ENCODE measurements at regions not wholly inside any gene's neighbourhood (a gene's known extent, or its start where the extent isn't known, plus 50 kb on each side); places are given as distances from the start of the nearest gene placed in this dataset.

- Histone ChIP-seq H3K36me3 (ENCODE audit: control insufficient read depth in 2 of 2, insufficient read depth in 1 of 2, low read length in 2 of 2) (no peaks in the 10 kb centered on the region), H3K27ac (ENCODE audit: extremely low read depth, low read depth, low read length) (no peak overlapping the region), H3K4me1 (ENCODE audit: control insufficient read depth, insufficient read depth, low read length) (no peaks in the 10 kb centered on the region), H3K9me3 (ENCODE audit: control insufficient read depth, insufficient read depth, low read depth, low read length) (no peaks in the 10 kb centered on the region), H3K4me3 (ENCODE audit: low read depth, low read length) (no peak overlapping the region)
- TF ChIP-seq IKZF3 (tag by site-specific recombination; IDR thresholded peaks at IDR 0.05) (no peak), SP3 (tag by site-specific recombination; IDR thresholded peaks at IDR 0.05) (no peak), FEZF1 (tag by site-specific recombination; IDR thresholded peaks at IDR 0.05) (no peak), ZNF324 (tag by site-specific recombination; IDR thresholded peaks at IDR 0.05) (no peak), ZNF426 (tag by site-specific recombination; IDR thresholded peaks at IDR 0.05) (no peak)
- ChIA-PET CTCF (interaction anchor here (0.6 kb wide), 1 partner anchor 11 kb away, joined by 3 read pairs; no protein-coding TSS in a partner anchor), POLR2A (no interaction called here)
Measured at GRCh38 chr2:180312542-180312941, 305.4 kb upstream of the CWC22 start.

- H3K9me3 ChIP-seq (ENCODE audit: control insufficient read depth, insufficient read depth, low read depth, low read length) = no peaks in the 10 kb centered on the region
- H3K27ac ChIP-seq (ENCODE audit: extremely low read depth, low read depth, low read length) = no peak overlapping the region
- H3K36me3 ChIP-seq (ENCODE audit: control insufficient read depth in 2 of 2, insufficient read depth in 1 of 2, low read length in 2 of 2) = no peaks in the 10 kb centered on the region
- CTCF ChIA-PET = no interaction called here
- POLR2A ChIA-PET = no interaction called here
- no peaks in the 10 kb centered on the region for H3K4me1 ChIP-seq (ENCODE audit: control insufficient read depth, insufficient read depth, low read length)
- no peak overlapping the region for H3K4me3 ChIP-seq (ENCODE audit: low read depth, low read length)
- TF ChIP-seq ZNF292 (tag by site-specific recombination; IDR thresholded peaks at IDR 0.05; ENCODE audit: borderline replicate concordance, low read depth) (no peak), ZNF350 (tag by site-specific recombination; IDR thresholded peaks at IDR 0.05) (no peak), ZNF580 (tag by site-specific recombination; IDR thresholded peaks at IDR 0.05) (peak; percentile 66), ZBTB48 (tag by site-specific recombination; IDR thresholded peaks at IDR 0.05) (no peak), ZNF433 (tag by site-specific recombination; IDR thresholded peaks at IDR 0.05; ENCODE audit: low read depth) (no peak), ZNF843 (tag by site-specific recombination; IDR thresholded peaks at IDR 0.05) (peak; percentile 84), YY1 (tag by site-specific recombination; IDR thresholded peaks at IDR 0.05) (no peak), ZNF560 (tag by site-specific recombination; IDR thresholded peaks at IDR 0.05; ENCODE audit: borderline replicate concordance) (no peak), HIC1 (tag by site-specific recombination; IDR thresholded peaks at IDR 0.05) (0 out of 2 replicates have a peak, but pooled peaks have one; percentile 39), ZNF629 (tag by site-specific recombination; IDR thresholded peaks at IDR 0.05) (no peak), GLIS1 (tag by site-specific recombination; IDR thresholded peaks at IDR 0.05) (no peak), OSR2 (tag by site-specific recombination; IDR thresholded peaks at IDR 0.05) (peak; percentile 68; the same call in 1 of the 2 replicates), WT1 (tag by site-specific recombination; IDR thresholded peaks at IDR 0.05) (0 out of 2 replicates have a peak, but pooled peaks have one; percentile 36), ZNF311 (tag by site-specific recombination; IDR thresholded peaks at IDR 0.05; ENCODE audit: borderline replicate concordance) (no peak), ZNF423 (tag by site-specific recombination; IDR thresholded peaks at IDR 0.05) (0 out of 2 replicates have a peak, but pooled peaks have one; percentile 20), ZBTB44 (tag by site-specific recombination; IDR thresholded peaks at IDR 0.05) (peak; percentile 50; the same call in 1 of the 2 replicates), FEZF1 (tag by site-specific recombination; IDR thresholded peaks at IDR 0.05) (peak; percentile 75), ZNF24 (tag by site-specific recombination; IDR thresholded peaks at IDR 0.05) (no peak), SCRT1 (tag by site-specific recombination; IDR thresholded peaks at IDR 0.05; ENCODE audit: borderline replicate concordance) (no peak), ZNF18 (tag by site-specific recombination; IDR thresholded peaks at IDR 0.05) (peak; percentile 51; the same call in 1 of the 2 replicates), ZNF394 (tag by site-specific recombination; IDR thresholded peaks at IDR 0.05; ENCODE audit: borderline replicate concordance) (no peak), ZBTB6 (tag by site-specific recombination; IDR thresholded peaks at IDR 0.05) (no peak), ZNF112 (tag by site-specific recombination; IDR thresholded peaks at IDR 0.05) (no peak), BCL6B (tag by site-specific recombination; IDR thresholded peaks at IDR 0.05) (peak; percentile 64)
Measured at GRCh38 chr2:180307096-180307495, 300.0 kb upstream of the CWC22 start.
